CD14-positive monocyte (primary cell): ENCODE measurements at regions not wholly inside any gene's neighbourhood (a gene's known extent, or its start where the extent isn't known, plus 50 kb on each side); places are given as distances from the start of the nearest gene placed in this dataset.

Experiments
- DNase-seq, 3 donors: peaks; one replicate each; pipeline ENCODE4 v3.0.0-alpha.2; 2011 to 2022
- H2AFZ ChIP-seq: 2 replicates; pipeline ENCODE4 v1.6.0; 2012; ENCODE audit warnings: mild to moderate bottlenecking, low read depth, low read length, inconsistent platforms; ENCODE audit not compliant: insufficient read depth, poor library complexity, severe bottlenecking
- H3K27ac ChIP-seq, 2 donors: 1 replicate in 1 of 2; 2 replicates in 1 of 2; pipeline ENCODE4 v1.5.1; 2012 to 2013; ENCODE audit warnings: low read length in 2 of 2, control low read depth in 1 of 2, inconsistent platforms in 1 of 2, low read depth in 1 of 2, mild to moderate bottlenecking in 1 of 2
- H3K27me3 ChIP-seq, 2 donors: one replicate each; pipeline versions ENCODE4 v1.6.0 to v1.6.1; 2011 to 2013; ENCODE audit warnings: low read length in 2 of 2; ENCODE audit not compliant: control insufficient read depth in 2 of 2, insufficient read depth in 2 of 2
- H3K36me3 ChIP-seq, 2 donors: replicated peaks in 1 of 2; 1 replicate in 1 of 2; 2 replicates in 1 of 2; pipeline versions ENCODE4 v1.5.1 to v1.6.1; 2012 to 2013; ENCODE audit warnings: low read length in 2 of 2, control low read depth in 1 of 2, inconsistent platforms in 1 of 2, mild to moderate bottlenecking in 1 of 2; ENCODE audit not compliant: insufficient read depth in 2 of 2, control insufficient read depth in 1 of 2
- H3K4me1 ChIP-seq, 2 donors: 1 replicate in 1 of 2; 2 replicates in 1 of 2; pipeline versions ENCODE4 v1.5.1 to v1.6.1; 2012 to 2013; ENCODE audit warnings: low read length in 2 of 2, control low read depth in 1 of 2, inconsistent platforms in 1 of 2, mild to moderate bottlenecking in 1 of 2, moderate library complexity in 1 of 2; ENCODE audit not compliant: insufficient read depth in 2 of 2, control insufficient read depth in 1 of 2
- H3K4me2 ChIP-seq: replicated peaks from 2 replicates; pipeline ENCODE3; 2012; ENCODE audit warnings: low read length, moderate library complexity, mild to moderate bottlenecking; ENCODE audit not compliant: poor library complexity, severe bottlenecking; ENCODE audit errors: extremely low read depth
- H3K4me3 ChIP-seq, 3 experiments: fragments of 200-600 bp in 1 of 3; sonication (generic) in 1 of 3; replicated peaks in 1 of 3; 1 replicate in 2 of 3; 2 replicates in 1 of 3; pipeline ENCODE4 v1.5.1; 2011 to 2013; ENCODE audit warnings: low read length in 3 of 3, mild to moderate bottlenecking in 3 of 3, control low read depth in 2 of 3, low read depth in 2 of 3, inconsistent platforms in 1 of 3, moderate library complexity in 1 of 3
- H3K79me2 ChIP-seq: 2 replicates; pipeline ENCODE4 v1.6.0; 2012; ENCODE audit warnings: mild to moderate bottlenecking, control low read depth, inconsistent platforms, low read length, moderate library complexity; ENCODE audit not compliant: insufficient read depth
- H3K9ac ChIP-seq: 2 replicates; pipeline ENCODE4 v1.6.0; 2017; ENCODE audit warnings: low read length, mild to moderate bottlenecking; ENCODE audit not compliant: insufficient read depth, poor library complexity, severe bottlenecking
- H3K9me3 ChIP-seq, 2 donors: replicated peaks in 1 of 2; 1 replicate in 1 of 2; 2 replicates in 1 of 2; pipeline versions ENCODE4 v1.5.1 to v1.6.1; 2012 to 2013; ENCODE audit warnings: low read length in 2 of 2, control low read depth in 1 of 2; ENCODE audit not compliant: control insufficient read depth in 1 of 2, insufficient read depth in 1 of 2
- H4K20me1 ChIP-seq: 2 replicates; pipeline ENCODE4 v1.6.0; 2012; ENCODE audit warnings: mild to moderate bottlenecking, low read length, control low read depth, moderate library complexity; ENCODE audit not compliant: insufficient read depth
- H3K27ac Mint-ChIP-seq, 7 donors: one replicate each; pipeline ENCODE4 v1.8.0; 2020; ENCODE audit warnings: mild to moderate bottlenecking in 7 of 7, mixed read lengths in 7 of 7, moderate library complexity in 6 of 7, inconsistent platforms in 2 of 7
- H3K27me3 Mint-ChIP-seq, 3 donors: one replicate each; pipeline ENCODE4 v1.8.0; 2021 to 2022; ENCODE audit warnings: low read depth in 3 of 3, mild to moderate bottlenecking in 3 of 3, mixed read lengths in 3 of 3, moderate library complexity in 3 of 3, inconsistent platforms in 1 of 3
- H3K36me3 Mint-ChIP-seq, 2 donors: one replicate each; pipeline ENCODE4 v1.8.0; 2020; ENCODE audit warnings: mixed read lengths in 2 of 2, inconsistent platforms in 1 of 2, mild to moderate bottlenecking in 1 of 2
- H3K4me1 Mint-ChIP-seq: one replicate; pipeline ENCODE4 v1.8.0; 2020; ENCODE audit warnings: mild to moderate bottlenecking, mixed read lengths
- H3K4me3 Mint-ChIP-seq, 2 donors: one replicate each; pipeline ENCODE4 v1.8.0; 2020; ENCODE audit warnings: mild to moderate bottlenecking in 2 of 2, mixed read lengths in 2 of 2, moderate library complexity in 1 of 2
- H3K9me3 Mint-ChIP-seq, 7 donors: one replicate each; pipeline ENCODE4 v1.8.0; 2020 to 2022; ENCODE audit warnings: mixed read lengths in 7 of 7, mild to moderate bottlenecking in 6 of 7, moderate library complexity in 6 of 7, inconsistent platforms in 2 of 7
- CTCF ChIP-seq: fragments of 200-600 bp; IDR thresholded peaks from one replicate; pipeline ENCODE4 v1.8.0; 2022; ENCODE audit warnings: antibody characterized with exemption, mild to moderate bottlenecking
- WGBS: methylation state at CpG from one replicate; pipeline ENCODE4 v1.1.5; 2013; ENCODE audit warnings: missing lambda C conversion rate; ENCODE audit not compliant: insufficient coverage; 5-methylcytosine and 5-hydroxymethylcytosine counted together
- intact Hi-C, 2 donors: fragments of 100-400 bp; cut with micrococcal nuclease; formaldehyde crosslinking; loops; one replicate each; pipeline versions ENCODE4 v1.15.0 to v1.15.1; 2023

- WGBS: 100% methylated on average over 5 of the region's 5 CpGs
- intact Hi-C loops: no loop called here
- Mint-ChIP-seq H3K4me3 (no peak overlapping the region), H3K36me3 (no peaks in the 10 kb centered on the region), H3K9me3 (peaks cover 2 to 21% (median 14%) of the 10 kb centered on the region in 7 donors), H3K27me3 (peaks cover 0 to 3% (median 0%) of the 10 kb centered on the region in 3 donors), H3K27ac (no peak overlapping the region), H3K4me1 (peaks cover 9% of the 10 kb centered on the region)
- H3K4me1 ChIP-seq: peaks cover 17 to 30% of the 10 kb centered on the region in 2 donors
- H3K4me2 ChIP-seq: no peak overlapping the region
- H3K4me3 ChIP-seq: no peak overlapping the region
- no peak for TF ChIP-seq CTCF
- H3K79me2 ChIP-seq: no peaks in the 10 kb centered on the region
- no peak for DNase-seq
- peaks cover 0 to 3% of the 10 kb centered on the region in 2 donors for H3K9me3 ChIP-seq
- H3K9ac ChIP-seq: no peak overlapping the region
- H3K36me3 ChIP-seq: no peaks in the 10 kb centered on the region
- H3K27ac ChIP-seq: no peak overlapping the region
- no peak overlapping the region for H2AFZ ChIP-seq
- H4K20me1 ChIP-seq: no peaks in the 10 kb centered on the region
- H3K27me3 ChIP-seq: no peaks in the 10 kb centered on the region
Measured at GRCh38 chr2:856456-856855, 94.2 kb upstream of the SNTG2 start.

- intact Hi-C loops: no loop called here
- Mint-ChIP-seq H3K4me3 (no peak overlapping the region), H3K4me1 (peaks cover 9% of the 10 kb centered on the region), H3K27me3 (peaks cover 0 to 3% (median 0%) of the 10 kb centered on the region in 3 donors), H3K9me3 (peaks cover 2 to 21% (median 14%) of the 10 kb centered on the region in 7 donors), H3K27ac (no peak overlapping the region), H3K36me3 (no peaks in the 10 kb centered on the region)
- TF ChIP-seq CTCF: no peak
- no peak overlapping the region for H2AFZ ChIP-seq
- peaks cover 17 to 30% of the 10 kb centered on the region in 2 donors for H3K4me1 ChIP-seq
- WGBS: no CpG with 5 or more reads among the region's 2 CpGs
- no peaks in the 10 kb centered on the region for H3K36me3 ChIP-seq
- no peak overlapping the region for H3K27ac ChIP-seq
- H4K20me1 ChIP-seq: no peaks in the 10 kb centered on the region
- no peaks in the 10 kb centered on the region for H3K79me2 ChIP-seq
- H3K4me2 ChIP-seq: no peak overlapping the region
- DNase-seq: no peak
- H3K9me3 ChIP-seq: peaks cover 0 to 3% of the 10 kb centered on the region in 2 donors
- H3K9ac ChIP-seq: no peak overlapping the region
- no peaks in the 10 kb centered on the region for H3K27me3 ChIP-seq
- H3K4me3 ChIP-seq: no peak overlapping the region
Measured at GRCh38 chr2:856041-856440, 94.6 kb upstream of the SNTG2 start.
